ENCODE measurements at regions not wholly inside any gene's neighbourhood (a gene's known extent, or its start where the extent isn't known, plus 50 kb on each side); places are given as distances from the start of the nearest gene placed in this dataset.
"Not testable (repeated sequence)": the region's sequence is repeated elsewhere in the genome, so short reads cannot be mapped to it uniquely, and the experiment has no call there.

DNA sequence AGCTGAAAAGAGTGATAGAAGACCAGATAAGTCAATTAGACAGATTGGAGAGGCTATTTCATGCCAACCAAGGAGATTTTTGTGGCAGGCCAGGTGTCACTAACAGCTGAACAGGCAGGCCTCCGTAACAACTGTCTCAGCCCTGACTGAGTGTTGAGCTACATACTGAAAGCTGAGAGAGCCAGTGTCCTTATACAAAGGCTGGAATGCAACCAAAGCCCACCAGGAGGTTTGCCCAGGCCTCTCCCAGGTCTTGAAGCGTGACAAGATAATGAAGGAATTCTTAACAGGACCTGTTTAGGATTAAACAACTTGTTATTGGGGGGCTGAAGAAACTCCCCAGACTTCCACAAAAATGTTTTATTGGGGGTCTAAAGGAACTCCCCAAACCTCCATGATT, 290.2 kb upstream of the FRG1 start:
- not testable (repeated sequence) for H3K4me1 ChIP-seq (ENCODE audit: low read depth, poor library complexity, severe bottlenecking); H3K4me2 ChIP-seq; H3K9ac ChIP-seq; H3K79me2 ChIP-seq (ENCODE audit: insufficient read depth, low read depth); H3K36me3 ChIP-seq (ENCODE audit: insufficient read depth); H4K20me1 ChIP-seq (ENCODE audit: insufficient read depth); H3K27me3 ChIP-seq (ENCODE audit: insufficient read depth, low read depth); H3K4me3 ChIP-seq (IDR thresholded peaks at IDR 0.05; ENCODE audit: insufficient read depth, low read depth, low read length); H2AFZ ChIP-seq (ENCODE audit: low read depth); H3K27ac ChIP-seq

DNA sequence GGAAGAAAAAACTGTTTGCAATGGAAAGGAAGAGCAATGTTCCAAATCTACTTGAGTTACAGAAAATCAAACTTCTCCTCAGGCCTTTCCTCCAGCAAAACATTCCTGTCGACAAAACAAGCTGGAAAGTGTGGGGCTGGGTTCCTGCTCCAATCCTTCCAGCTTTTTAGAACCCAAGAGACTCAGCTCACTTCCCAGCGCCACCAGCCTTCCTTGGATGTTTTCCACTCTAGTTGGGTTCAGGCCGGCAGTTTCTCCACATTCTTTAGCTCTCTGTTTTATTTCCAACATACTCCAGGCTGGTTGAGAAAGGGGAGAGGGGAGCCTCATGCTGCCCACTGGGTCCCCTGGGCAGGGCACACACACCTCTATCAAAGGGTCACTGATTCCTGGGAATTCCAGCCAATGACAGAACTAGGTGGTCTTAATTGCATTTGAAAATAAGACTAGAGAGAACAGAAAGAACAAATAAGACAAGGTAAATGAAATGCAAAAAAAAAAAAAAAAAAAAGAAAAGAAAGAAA, 287.5 kb upstream of the FRG1 start:
- not testable (repeated sequence) for H3K36me3 ChIP-seq (ENCODE audit: insufficient read depth); H3K4me2 ChIP-seq; H2AFZ ChIP-seq (ENCODE audit: low read depth); H3K9ac ChIP-seq; H3K4me3 ChIP-seq (IDR thresholded peaks at IDR 0.05; ENCODE audit: insufficient read depth, low read depth, low read length); H3K79me2 ChIP-seq (ENCODE audit: insufficient read depth, low read depth); H3K4me1 ChIP-seq (ENCODE audit: low read depth, poor library complexity, severe bottlenecking); H3K27ac ChIP-seq; H3K27me3 ChIP-seq (ENCODE audit: insufficient read depth, low read depth); H4K20me1 ChIP-seq (ENCODE audit: insufficient read depth)

- not testable (repeated sequence) for H3K4me2 ChIP-seq; H3K27me3 ChIP-seq (ENCODE audit: insufficient read depth, low read depth); H3K79me2 ChIP-seq (ENCODE audit: insufficient read depth, low read depth); H4K20me1 ChIP-seq (ENCODE audit: insufficient read depth); H3K4me3 ChIP-seq (IDR thresholded peaks at IDR 0.05; ENCODE audit: insufficient read depth, low read depth, low read length); H3K27ac ChIP-seq; H2AFZ ChIP-seq (ENCODE audit: low read depth); H3K36me3 ChIP-seq (ENCODE audit: insufficient read depth); H3K4me1 ChIP-seq (ENCODE audit: low read depth, poor library complexity, severe bottlenecking); H3K9ac ChIP-seq
Observed at GRCh38 chr4:189653983-189654382, 286.7 kb upstream of the FRG1 start.

DNA sequence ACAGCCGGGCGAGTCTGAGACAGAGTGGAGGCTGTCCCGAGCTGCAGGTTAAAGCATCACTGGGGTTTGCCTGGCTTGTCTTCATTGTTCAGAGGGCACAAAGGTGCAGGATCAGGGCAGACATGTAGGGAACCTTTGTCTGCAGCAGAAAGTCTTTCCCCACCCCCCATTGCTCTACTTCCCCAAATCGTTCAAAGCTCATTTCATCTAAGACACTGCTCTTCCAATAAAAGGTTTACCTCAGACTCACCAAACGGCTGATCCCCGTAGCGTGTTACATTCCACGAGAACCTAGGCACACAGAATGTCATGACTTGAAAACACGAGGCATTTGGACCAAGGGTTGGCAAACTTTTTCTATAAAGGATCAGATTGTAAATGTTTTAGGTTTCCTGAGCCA, 286.3 kb upstream of the FRG1 start:
- not testable (repeated sequence) for H3K4me1 ChIP-seq (ENCODE audit: low read depth, poor library complexity, severe bottlenecking); H3K27me3 ChIP-seq (ENCODE audit: insufficient read depth, low read depth); H3K9ac ChIP-seq; H3K79me2 ChIP-seq (ENCODE audit: insufficient read depth, low read depth); H3K4me2 ChIP-seq; H2AFZ ChIP-seq (ENCODE audit: low read depth); H4K20me1 ChIP-seq (ENCODE audit: insufficient read depth); H3K36me3 ChIP-seq (ENCODE audit: insufficient read depth); H3K4me3 ChIP-seq (IDR thresholded peaks at IDR 0.05; ENCODE audit: insufficient read depth, low read depth, low read length); H3K27ac ChIP-seq

DNA sequence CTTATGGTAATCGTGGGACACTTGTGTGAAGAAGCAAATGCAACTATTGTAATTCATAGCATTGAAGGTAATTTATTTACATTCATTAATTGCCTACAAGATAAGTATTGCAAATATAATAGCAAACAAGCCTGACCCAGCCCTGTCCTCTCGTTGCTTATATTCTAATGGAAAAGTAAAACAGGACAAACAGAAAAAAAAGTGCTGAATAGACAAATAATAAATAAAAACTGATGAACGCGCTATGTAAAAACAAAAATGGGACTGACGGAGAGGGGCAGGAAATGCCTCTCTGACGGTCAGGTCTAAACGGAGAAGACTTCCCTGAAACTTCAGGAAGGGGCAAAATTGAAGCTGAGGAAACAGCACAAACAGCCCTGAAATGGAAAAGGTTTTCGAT, 284.9 kb upstream of the FRG1 start:
- H3K79me2 ChIP-seq (ENCODE audit: insufficient read depth, low read depth); H4K20me1 ChIP-seq (ENCODE audit: insufficient read depth); H2AFZ ChIP-seq (ENCODE audit: low read depth); H3K27ac ChIP-seq; H3K4me1 ChIP-seq (ENCODE audit: low read depth, poor library complexity, severe bottlenecking); H3K4me3 ChIP-seq (IDR thresholded peaks at IDR 0.05; ENCODE audit: insufficient read depth, low read depth, low read length); H3K27me3 ChIP-seq (ENCODE audit: insufficient read depth, low read depth); H3K36me3 ChIP-seq (ENCODE audit: insufficient read depth); H3K9ac ChIP-seq; H3K4me2 ChIP-seq: not testable (repeated sequence)

- H3K36me3 ChIP-seq (ENCODE audit: insufficient read depth): no peaks in the 10 kb centered on the region
- H3K4me2 ChIP-seq: no peak overlapping the region
- H3K4me1 ChIP-seq (ENCODE audit: low read depth, poor library complexity, severe bottlenecking): no peaks in the 10 kb centered on the region
- H3K27me3 ChIP-seq (ENCODE audit: insufficient read depth, low read depth): no peaks in the 10 kb centered on the region
- no peak overlapping the region for H3K4me3 ChIP-seq (IDR thresholded peaks at IDR 0.05; ENCODE audit: insufficient read depth, low read depth, low read length)
- no peak for TF ChIP-seq CTCF (conservative IDR thresholded peaks at IDR 0.05; ENCODE audit: low read depth, low read length)
- no peaks in the 10 kb centered on the region for H3K79me2 ChIP-seq (ENCODE audit: insufficient read depth, low read depth)
- H2AFZ ChIP-seq (ENCODE audit: low read depth): no peak overlapping the region
- H3K9ac ChIP-seq: no peak overlapping the region
- no peaks in the 10 kb centered on the region for H4K20me1 ChIP-seq (ENCODE audit: insufficient read depth)
- H3K27ac ChIP-seq: no peak overlapping the region
Observed at GRCh38 chr4:189656641-189657040, 284.0 kb upstream of the FRG1 start.

GRCh38 chr4:189658259-189658658, 282.4 kb upstream of the FRG1 start:
- not testable (repeated sequence) for H3K79me2 ChIP-seq (ENCODE audit: insufficient read depth, low read depth); H3K36me3 ChIP-seq (ENCODE audit: insufficient read depth); H3K4me3 ChIP-seq (IDR thresholded peaks at IDR 0.05; ENCODE audit: insufficient read depth, low read depth, low read length); H3K4me1 ChIP-seq (ENCODE audit: low read depth, poor library complexity, severe bottlenecking); H3K27ac ChIP-seq; H2AFZ ChIP-seq (ENCODE audit: low read depth); H3K27me3 ChIP-seq (ENCODE audit: insufficient read depth, low read depth); H3K9ac ChIP-seq; H4K20me1 ChIP-seq (ENCODE audit: insufficient read depth); H3K4me2 ChIP-seq

DNA sequence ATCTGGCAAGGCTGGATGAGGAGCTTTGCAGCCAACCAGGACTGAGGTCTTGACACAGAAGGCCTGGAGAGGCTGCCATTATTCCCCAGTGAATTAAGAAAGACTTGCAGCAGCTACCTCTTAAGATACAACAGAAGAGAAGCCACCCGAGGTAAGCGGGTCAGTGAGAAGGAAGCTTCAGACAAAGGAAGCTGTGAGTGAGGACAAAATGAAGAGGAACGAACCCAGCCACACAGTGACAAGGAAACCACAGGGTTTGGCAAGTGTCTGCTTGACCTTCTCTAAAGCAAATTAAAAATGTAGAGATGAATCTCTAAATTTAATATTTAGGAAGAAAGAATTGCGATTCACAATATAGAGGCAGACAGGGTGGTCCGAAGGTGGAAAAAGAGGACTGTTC, 281.8 kb upstream of the FRG1 start:
- H3K4me3 ChIP-seq (IDR thresholded peaks at IDR 0.05; ENCODE audit: insufficient read depth, low read depth, low read length); H3K27me3 ChIP-seq (ENCODE audit: insufficient read depth, low read depth); H2AFZ ChIP-seq (ENCODE audit: low read depth); H3K36me3 ChIP-seq (ENCODE audit: insufficient read depth); H3K4me2 ChIP-seq; H3K4me1 ChIP-seq (ENCODE audit: low read depth, poor library complexity, severe bottlenecking); H4K20me1 ChIP-seq (ENCODE audit: insufficient read depth); H3K79me2 ChIP-seq (ENCODE audit: insufficient read depth, low read depth); H3K9ac ChIP-seq; H3K27ac ChIP-seq: not testable (repeated sequence)
